ENCODE measurements at regions not wholly inside any gene's neighbourhood (a gene's known extent, or its start where the extent isn't known, plus 50 kb on each side); places are given as distances from the start of the nearest gene placed in this dataset.

GRCh38 chr18:40056079-40056692 is 1898.8 kb upstream of the PIK3C3 start:
- DNase-seq (ENCODE audit: low read depth), result peak; percentile 46

- DNase-seq (ENCODE audit: low read depth), result no peak
Observed at GRCh38 chr18:40055262-40055661, 1899.8 kb upstream of the PIK3C3 start.

GRCh38 chr18:40049716-40050115 is 1905.3 kb upstream of the PIK3C3 start:
- DNase-seq (ENCODE audit: low read depth), result no peak

- DNase-seq (ENCODE audit: low read depth), result no peak
Observed at GRCh38 chr18:40048886-40049650, 1906.0 kb upstream of the PIK3C3 start.

- DNase-seq (ENCODE audit: low read depth), result no peak
Observed at GRCh38 chr18:40048253-40048652, 1906.8 kb upstream of the PIK3C3 start.

GRCh38 chr18:40046596-40046995 is 1908.4 kb upstream of the PIK3C3 start:
- no peak for DNase-seq (ENCODE audit: low read depth)

- no peak for DNase-seq (ENCODE audit: low read depth)
Observed at GRCh38 chr18:40041951-40042350, 1913.1 kb upstream of the PIK3C3 start.

- DNase-seq (ENCODE audit: low read depth), result no peak
Observed at GRCh38 chr18:40040574-40040973, 1914.5 kb upstream of the PIK3C3 start.

GRCh38 chr18:40037356-40037755 is 1917.7 kb upstream of the PIK3C3 start:
- no peak for DNase-seq (ENCODE audit: low read depth)

GRCh38 chr18:40036861-40037260 is 1918.2 kb upstream of the PIK3C3 start:
- no peak for DNase-seq (ENCODE audit: low read depth)

GRCh38 chr18:40035966-40036365 is 1919.1 kb upstream of the PIK3C3 start:
- DNase-seq (ENCODE audit: low read depth), result no peak

GRCh38 chr18:40032076-40032475 is 1923.0 kb upstream of the PIK3C3 start:
- DNase-seq (ENCODE audit: low read depth), result no peak

GRCh38 chr18:40031435-40031834 is 1923.6 kb upstream of the PIK3C3 start:
- DNase-seq (ENCODE audit: low read depth), result no peak

- DNase-seq (ENCODE audit: low read depth), result peak; percentile 1
Observed at GRCh38 chr18:40019797-40020392, 1935.1 kb upstream of the PIK3C3 start.

- no peak for DNase-seq (ENCODE audit: low read depth)
Observed at GRCh38 chr18:40018266-40018665, 1936.8 kb upstream of the PIK3C3 start.

- DNase-seq (ENCODE audit: low read depth), result no peak
Observed at GRCh38 chr18:40017021-40017420, 1938.0 kb upstream of the PIK3C3 start.

- no peak for DNase-seq (ENCODE audit: low read depth)
Observed at GRCh38 chr18:40016405-40016804, 1938.6 kb upstream of the PIK3C3 start.

GRCh38 chr18:40013001-40013609 is 1941.9 kb upstream of the PIK3C3 start:
- DNase-seq (ENCODE audit: low read depth), result no peak

- peak; percentile 57 for DNase-seq (ENCODE audit: low read depth)
Observed at GRCh38 chr18:40011201-40011600, 1943.8 kb upstream of the PIK3C3 start.

GRCh38 chr18:40006634-40007033 is 1948.4 kb upstream of the PIK3C3 start:
- peak; percentile 9 for DNase-seq (ENCODE audit: low read depth)

- DNase-seq (ENCODE audit: low read depth), result no peak
Observed at GRCh38 chr18:40004246-40004645, 1950.8 kb upstream of the PIK3C3 start.

GRCh38 chr18:39998317-39998716 is 1956.7 kb upstream of the PIK3C3 start:
- DNase-seq (ENCODE audit: low read depth), result no peak

- no peak for DNase-seq (ENCODE audit: low read depth)
Observed at GRCh38 chr18:39994498-39994897, 1960.5 kb upstream of the PIK3C3 start.

All from fibroblast of gingiva (primary cell).